IMR-90 (cell line): ENCODE measurements at regions not wholly inside any gene's neighbourhood (a gene's known extent, or its start where the extent isn't known, plus 50 kb on each side); places are given as distances from the start of the nearest gene placed in this dataset.

Experiments
- ATAC-seq: fragments of 200-7000 bp; cut with Tn5 transposase; 2 replicates; pipeline ENCODE4 v1.9.1; 2020; ENCODE audit warnings: low read depth, mild to moderate bottlenecking, moderate library complexity
- BruUV-seq: library from RNA; stranded (reverse); fragments of 400-500 nt; replicated peaks from 2 replicates; lab custom pipeline; 2021; lab: Mats Ljungman, UMichigan
- CTCF ChIA-PET: fragments of 300-600 bp; formaldehyde crosslinking; extraction: SDS; loops from one replicate; lab custom pipeline; 2021; ENCODE audit warnings: antibody characterized with exemption; lab: Yijun Ruan, JAX
- POLR2A ChIA-PET: fragments of 300-600 bp; sonication (Branson Sonifier 250); formaldehyde crosslinking; loops from one replicate; lab custom pipeline; 2022; ENCODE audit warnings: antibody characterized with exemption; ENCODE audit not compliant: unreplicated experiment; lab: Charles Lee
- DNase-seq: peaks from one replicate; pipeline ENCODE4 v3.0.0; 2013
- H2AFZ ChIP-seq: replicated peaks from 2 replicates; pipeline ENCODE3; 2013; ENCODE audit warnings: low read length, mild to moderate bottlenecking; ENCODE audit not compliant: poor library complexity
- H2AK5ac ChIP-seq: 2 replicates; pipeline ENCODE4 v1.6.1; 2013; ENCODE audit warnings: low read depth, low read length, inconsistent platforms
- H2AK9ac ChIP-seq: replicated peaks from 2 replicates; pipeline ENCODE3; 2013; ENCODE audit warnings: mild to moderate bottlenecking, low read depth, low read length, moderate library complexity; ENCODE audit not compliant: poor library complexity
- H2BK120ac ChIP-seq: 2 replicates; pipeline ENCODE4 v1.6.1; 2013; ENCODE audit warnings: low read depth, low read length, inconsistent platforms
- H2BK15ac ChIP-seq: 3 replicates; pipeline ENCODE4 v1.6.1; 2013; ENCODE audit warnings: low read depth, low read length, inconsistent platforms
- H2BK20ac ChIP-seq: 2 replicates; pipeline ENCODE4 v1.6.1; 2013; ENCODE audit warnings: low read depth, mild to moderate bottlenecking, inconsistent platforms, low read length, moderate library complexity
- H2BK5ac ChIP-seq: 2 replicates; pipeline ENCODE4 v1.6.1; 2013; ENCODE audit warnings: mild to moderate bottlenecking, low read depth, low read length, inconsistent platforms; ENCODE audit not compliant: poor library complexity, severe bottlenecking
- H3K14ac ChIP-seq: replicated peaks from 2 replicates; pipeline ENCODE4 v1.6.1; 2013; ENCODE audit warnings: low read depth, low read length, inconsistent platforms
- H3K18ac ChIP-seq: 2 replicates; pipeline ENCODE4 v1.6.1; 2013; ENCODE audit warnings: low read depth, low read length, control low read depth
- H3K23ac ChIP-seq: 2 replicates; pipeline ENCODE4 v1.6.1; 2013; ENCODE audit warnings: low read depth, low read length, inconsistent platforms
- H3K27ac ChIP-seq: 2 replicates; pipeline ENCODE4 v1.5.1; 2013; ENCODE audit warnings: mild to moderate bottlenecking, control low read depth, low read length; ENCODE audit not compliant: insufficient read depth
- H3K27me3 ChIP-seq: 2 replicates; pipeline ENCODE4 v1.6.1; 2013; ENCODE audit warnings: low read length; ENCODE audit not compliant: control insufficient read depth, insufficient read depth
- H3K36me3 ChIP-seq: 2 replicates; pipeline ENCODE4 v1.6.1; 2013; ENCODE audit warnings: low read length, mixed read lengths; ENCODE audit not compliant: control insufficient read depth, insufficient read depth
- H3K4ac ChIP-seq: 2 replicates; pipeline ENCODE4 v1.6.1; 2013; ENCODE audit warnings: low read depth, low read length, inconsistent platforms
- H3K4me1 ChIP-seq: 2 replicates; pipeline ENCODE4 v1.6.1; 2013; ENCODE audit warnings: low read length, mixed read lengths; ENCODE audit not compliant: control insufficient read depth, insufficient read depth
- H3K4me2 ChIP-seq: 2 replicates; pipeline ENCODE4 v1.6.1; 2013; ENCODE audit warnings: low read depth, mild to moderate bottlenecking, control low read depth, low read length, moderate library complexity
- H3K4me3 ChIP-seq: 2 replicates; pipeline ENCODE4 v1.5.1; 2013; ENCODE audit warnings: low read depth, mild to moderate bottlenecking, control low read depth, low read length, moderate library complexity; ENCODE audit not compliant: insufficient read depth
- H3K56ac ChIP-seq: 2 replicates; pipeline ENCODE4 v1.6.1; 2013; ENCODE audit warnings: low read length, inconsistent platforms; ENCODE audit not compliant: insufficient read depth; ENCODE audit errors: extremely low read depth
- H3K79me1 ChIP-seq, 2 experiments: 2 replicates each; pipeline ENCODE4 v1.6.1; 2013; ENCODE audit warnings: low read length in 2 of 2, inconsistent platforms in 1 of 2, low read depth in 1 of 2
- H3K9ac ChIP-seq: 2 replicates; pipeline ENCODE4 v1.6.1; 2013; ENCODE audit warnings: low read depth, low read length, control low read depth
- H3K9me1 ChIP-seq: 2 replicates; pipeline ENCODE4 v1.6.1; 2013; ENCODE audit warnings: low read length, inconsistent platforms; ENCODE audit not compliant: insufficient read depth
- H3K9me3 ChIP-seq: 2 replicates; pipeline ENCODE4 v1.6.1; 2013; ENCODE audit warnings: low read length; ENCODE audit not compliant: control insufficient read depth, insufficient read depth
- H4K20me1 ChIP-seq: 2 replicates; pipeline ENCODE4 v1.6.1; 2013; ENCODE audit warnings: low read length, inconsistent platforms; ENCODE audit not compliant: insufficient read depth
- H4K5ac ChIP-seq: 2 replicates; pipeline ENCODE4 v1.6.1; 2013; ENCODE audit warnings: mild to moderate bottlenecking, low read depth, low read length, control low read depth
- H4K8ac ChIP-seq, 2 experiments: 2 replicates each; pipeline ENCODE4 v1.6.1; 2013; ENCODE audit warnings: low read depth in 2 of 2, low read length in 2 of 2, control low read depth in 1 of 2, inconsistent platforms in 1 of 2
- H4K91ac ChIP-seq: 2 replicates; pipeline ENCODE4 v1.6.1; 2013; ENCODE audit warnings: low read depth, low read length, inconsistent platforms; ENCODE audit not compliant: insufficient read depth
- CEBPB ChIP-seq: IDR thresholded peaks from 2 replicates; pipeline ENCODE4 v1.6.1; 2012; ENCODE audit warnings: low read depth, low read length, improper control_type of control experiment
- CTCF ChIP-seq: conservative IDR thresholded peaks from 2 replicates; pipeline ENCODE4 v1.5.1; 2012; ENCODE audit warnings: mild to moderate bottlenecking, low read depth, low read length, improper control_type of control experiment
- FOS ChIP-seq: fragments of 150-350 bp; IDR thresholded peaks from 2 replicates; pipeline ENCODE4 v1.6.1; 2016; ENCODE audit warnings: low read depth, low read length
- MAZ ChIP-seq: IDR thresholded peaks from 2 replicates; pipeline ENCODE4 v1.6.1; 2012; ENCODE audit warnings: low read depth, mild to moderate bottlenecking, low read length, improper control_type of control experiment, moderate library complexity, borderline replicate concordance
- MXI1 ChIP-seq: IDR thresholded peaks from 2 replicates; pipeline ENCODE4 v1.6.1; 2012; ENCODE audit warnings: low read depth, mild to moderate bottlenecking, low read length, moderate library complexity, borderline replicate concordance
- RAD21 ChIP-seq: IDR thresholded peaks from 2 replicates; pipeline ENCODE4 v1.6.1; 2012; ENCODE audit warnings: low read length, improper control_type of control experiment
- RFX5 ChIP-seq: IDR thresholded peaks from 2 replicates; pipeline ENCODE4 v1.8.0; 2012; ENCODE audit warnings: low read depth, mild to moderate bottlenecking, low read length, moderate library complexity
- WGBS, 2 experiments: methylation state at CpG; one replicate each; pipeline versions ENCODE4 v1.1.5 to v1.1.7; 2013; ENCODE audit warnings: missing lambda C conversion rate in 2 of 2; ENCODE audit not compliant: insufficient read length in 1 of 2; ENCODE audit errors: extremely low coverage in 2 of 2; 5-methylcytosine and 5-hydroxymethylcytosine counted together
- dilution Hi-C: fragments of 300-500 bp; cut with HindIII; formaldehyde crosslinking; loops from one replicate; pipeline ENCODE4 v1.14.3; 2018; ENCODE audit warnings: low sequenced_read_pairs; ENCODE audit not compliant: unreplicated experiment
- in situ Hi-C: fragments of 300-500 bp; cut with MboI; formaldehyde crosslinking; loops from 3 replicates; pipeline ENCODE4 v1.14.3; 2019; ENCODE audit warnings: low sequenced_read_pairs, inconsistent platforms, mixed read lengths
- intact Hi-C: fragments of 100-400 bp; cut with micrococcal nuclease; formaldehyde crosslinking; loops from 2 replicates; pipeline ENCODE4 v1.10.0; 2022

GRCh38 chr12:111309584-111309983 is 59.3 kb downstream of the PHETA1 start:
- Histone ChIP-seq H2BK20ac (no peak overlapping the region), H3K4ac (no peak overlapping the region), H3K9me1 (no peaks in the 10 kb centered on the region), H4K20me1 (no peaks in the 10 kb centered on the region), H3K4me3 (no peak overlapping the region), H3K56ac (no peak overlapping the region), H3K14ac (no peak overlapping the region), H3K4me2 (no peak overlapping the region), H3K36me3 (no peaks in the 10 kb centered on the region), H2AFZ (no peak overlapping the region), H3K4me1 (no peaks in the 10 kb centered on the region), H2BK15ac (no peak overlapping the region), H2AK9ac (no peak overlapping the region), H4K91ac (no peak overlapping the region), H3K27ac (no peak overlapping the region), H3K27me3 (no peaks in the 10 kb centered on the region; the same call in 1 of the 2 replicates), H3K9ac (no peak overlapping the region), H3K23ac (no peak overlapping the region), H3K18ac (no peak overlapping the region), H4K5ac (no peak overlapping the region), H3K9me3 (peaks cover 17% of the 10 kb centered on the region), H2AK5ac (no peak overlapping the region), H2BK5ac (no peak overlapping the region), H4K8ac (no peak overlapping the region), H2BK120ac (no peak overlapping the region), H3K79me1 (no peaks in the 10 kb centered on the region)
- whole genome bisulfite sequencing, 2 experiments: 33% methylated on average over 1 of the region's 3 CpGs; no CpG with 5 or more reads in 1 of the 2 experiments
- intact Hi-C loops: no loop called here
- DNase-seq (no peak), ATAC-seq (no peak)
- POLR2A ChIA-PET: no interaction called here
- in situ Hi-C loops: no loop called here
- no peak for TF ChIP-seq CTCF
- no peak for TF ChIP-seq CEBPB
- no peak for TF ChIP-seq MXI1
- TF ChIP-seq MAZ: no peak
- TF ChIP-seq FOS: no peak
- TF ChIP-seq RAD21: no peak
- no peak for TF ChIP-seq RFX5
- BruUV-seq: no TSS peak
- dilution Hi-C loops: no loop called here
- CTCF ChIA-PET: no interaction called here
